ENCODE measurements at regions not wholly inside any gene's neighbourhood (a gene's known extent, or its start where the extent isn't known, plus 50 kb on each side); places are given as distances from the start of the nearest gene placed in this dataset.

- no peaks in the 10 kb centered on the region for H3K4me1 ChIP-seq (ENCODE audit: control insufficient read depth, insufficient read depth, low read length, poor library complexity, severe bottlenecking)
- no CpG with 5 or more reads among the region's 3 CpGs for WGBS, 2 experiments (ENCODE audit: insufficient coverage in 2 of 2)
- H3K4me3 ChIP-seq (ENCODE audit: extremely low read depth, insufficient read depth, low read length, poor library complexity, severe bottlenecking), result no peak overlapping the region
- no peak overlapping the region for H3K27ac ChIP-seq (ENCODE audit: low read depth, low read length, severe bottlenecking)
- H3K36me3 ChIP-seq (ENCODE audit: control insufficient read depth, insufficient read depth, low read length), result no peaks in the 10 kb centered on the region
- H3K9me3 ChIP-seq (ENCODE audit: control insufficient read depth, low read length), result no peaks in the 10 kb centered on the region
These were observed 1347.0 kb upstream of the AGA start for GRCh38 chr4:178789279-178789678.

GRCh38 chr4:178799204-178799603 is 1357.0 kb upstream of the AGA start:
- 57 to 74% methylated on average over 2 of the region's 2 CpGs for WGBS, 2 experiments (ENCODE audit: insufficient coverage in 2 of 2)
- Histone ChIP-seq H3K27ac (ENCODE audit: low read depth, low read length, severe bottlenecking) (no peak overlapping the region), H3K36me3 (ENCODE audit: control insufficient read depth, insufficient read depth, low read length) (no peaks in the 10 kb centered on the region), H3K9me3 (ENCODE audit: control insufficient read depth, low read length) (no peaks in the 10 kb centered on the region), H3K4me3 (ENCODE audit: extremely low read depth, insufficient read depth, low read length, poor library complexity, severe bottlenecking) (no peak overlapping the region), H3K4me1 (ENCODE audit: control insufficient read depth, insufficient read depth, low read length, poor library complexity, severe bottlenecking) (no peaks in the 10 kb centered on the region)

DNA sequence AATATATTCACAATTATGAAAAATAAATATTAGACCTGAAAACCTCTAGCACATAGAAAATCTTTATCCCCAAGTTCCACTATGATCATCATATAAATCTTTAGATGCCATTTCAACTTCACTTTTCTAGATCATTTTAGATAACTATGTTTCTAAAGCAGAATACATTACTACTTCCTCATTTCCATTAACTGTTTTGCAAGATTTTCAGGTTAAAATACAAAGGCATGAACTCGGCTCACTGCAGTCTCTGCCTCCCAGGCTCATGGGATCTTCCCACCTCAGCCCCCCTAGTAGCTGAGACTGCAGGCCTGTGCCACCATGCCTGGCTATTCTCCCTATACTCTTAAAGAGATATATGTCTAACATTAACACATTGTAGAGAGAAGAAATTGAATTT is 1365.9 kb upstream of the AGA start:
- H3K4me1 ChIP-seq (ENCODE audit: control insufficient read depth, insufficient read depth, low read length, poor library complexity, severe bottlenecking), result no peaks in the 10 kb centered on the region
- no peak overlapping the region for H3K27ac ChIP-seq (ENCODE audit: low read depth, low read length, severe bottlenecking)
- H3K4me3 ChIP-seq (ENCODE audit: extremely low read depth, insufficient read depth, low read length, poor library complexity, severe bottlenecking), result no peak overlapping the region
- WGBS, 2 experiments (ENCODE audit: insufficient coverage in 2 of 2), result no CpG with 5 or more reads among the region's 1 CpG
- H3K9me3 ChIP-seq (ENCODE audit: control insufficient read depth, low read length), result no peaks in the 10 kb centered on the region
- no peaks in the 10 kb centered on the region for H3K36me3 ChIP-seq (ENCODE audit: control insufficient read depth, insufficient read depth, low read length)

GRCh38 chr4:178809921-178810320 is 1367.7 kb upstream of the AGA start:
- WGBS, 2 experiments (ENCODE audit: insufficient coverage in 2 of 2), result no CpG with 5 or more reads among the region's 2 CpGs
- Histone ChIP-seq H3K36me3 (ENCODE audit: control insufficient read depth, insufficient read depth, low read length) (no peaks in the 10 kb centered on the region), H3K9me3 (ENCODE audit: control insufficient read depth, low read length) (no peaks in the 10 kb centered on the region), H3K4me1 (ENCODE audit: control insufficient read depth, insufficient read depth, low read length, poor library complexity, severe bottlenecking) (no peaks in the 10 kb centered on the region), H3K27ac (ENCODE audit: low read depth, low read length, severe bottlenecking) (no peak overlapping the region), H3K4me3 (ENCODE audit: extremely low read depth, insufficient read depth, low read length, poor library complexity, severe bottlenecking) (no peak overlapping the region)

GRCh38 chr4:178811356-178811755 is 1369.1 kb upstream of the AGA start:
- Histone ChIP-seq H3K27ac (ENCODE audit: low read depth, low read length, severe bottlenecking) (no peak overlapping the region), H3K9me3 (ENCODE audit: control insufficient read depth, low read length) (no peaks in the 10 kb centered on the region), H3K36me3 (ENCODE audit: control insufficient read depth, insufficient read depth, low read length) (no peaks in the 10 kb centered on the region), H3K4me3 (ENCODE audit: extremely low read depth, insufficient read depth, low read length, poor library complexity, severe bottlenecking) (no peak overlapping the region), H3K4me1 (ENCODE audit: control insufficient read depth, insufficient read depth, low read length, poor library complexity, severe bottlenecking) (no peaks in the 10 kb centered on the region)
- no CpG with 5 or more reads among the region's 2 CpGs for WGBS, 2 experiments (ENCODE audit: insufficient coverage in 2 of 2)

- H3K36me3 ChIP-seq (ENCODE audit: control insufficient read depth, insufficient read depth, low read length), result no peaks in the 10 kb centered on the region
- no peak overlapping the region for H3K4me3 ChIP-seq (ENCODE audit: extremely low read depth, insufficient read depth, low read length, poor library complexity, severe bottlenecking)
- H3K9me3 ChIP-seq (ENCODE audit: control insufficient read depth, low read length), result no peaks in the 10 kb centered on the region
- H3K27ac ChIP-seq (ENCODE audit: low read depth, low read length, severe bottlenecking), result no peak overlapping the region
- H3K4me1 ChIP-seq (ENCODE audit: control insufficient read depth, insufficient read depth, low read length, poor library complexity, severe bottlenecking), result no peaks in the 10 kb centered on the region
- 95 to 97% methylated on average over 17 of the region's 17 CpGs for WGBS, 2 experiments (ENCODE audit: insufficient coverage in 2 of 2)
These were observed 1370.6 kb upstream of the AGA start for GRCh38 chr4:178812866-178813265.

GRCh38 chr4:178814908-178815307 is 1372.7 kb upstream of the AGA start:
- Histone ChIP-seq H3K4me1 (ENCODE audit: control insufficient read depth, insufficient read depth, low read length, poor library complexity, severe bottlenecking) (no peaks in the 10 kb centered on the region), H3K4me3 (ENCODE audit: extremely low read depth, insufficient read depth, low read length, poor library complexity, severe bottlenecking) (no peak overlapping the region), H3K27ac (ENCODE audit: low read depth, low read length, severe bottlenecking) (no peak overlapping the region), H3K9me3 (ENCODE audit: control insufficient read depth, low read length) (no peaks in the 10 kb centered on the region), H3K36me3 (ENCODE audit: control insufficient read depth, insufficient read depth, low read length) (no peaks in the 10 kb centered on the region)
- 80% methylated on average over 1 of the region's 2 CpGs for WGBS, 2 experiments (ENCODE audit: insufficient coverage in 2 of 2)

GRCh38 chr4:178823673-178824295 is 1381.5 kb upstream of the AGA start:
- Histone ChIP-seq H3K4me3 (ENCODE audit: extremely low read depth, insufficient read depth, low read length, poor library complexity, severe bottlenecking) (no peak overlapping the region), H3K9me3 (ENCODE audit: control insufficient read depth, low read length) (no peaks in the 10 kb centered on the region), H3K36me3 (ENCODE audit: control insufficient read depth, insufficient read depth, low read length) (no peaks in the 10 kb centered on the region), H3K4me1 (ENCODE audit: control insufficient read depth, insufficient read depth, low read length, poor library complexity, severe bottlenecking) (no peaks in the 10 kb centered on the region), H3K27ac (ENCODE audit: low read depth, low read length, severe bottlenecking) (no peak overlapping the region)
- WGBS, 2 experiments (ENCODE audit: insufficient coverage in 2 of 2), result 63 to 71% methylated on average over 1 of the region's 2 CpGs

- no CpG with 5 or more reads among the region's 1 CpG for WGBS, 2 experiments (ENCODE audit: insufficient coverage in 2 of 2)
- H3K9me3 ChIP-seq (ENCODE audit: control insufficient read depth, low read length), result no peaks in the 10 kb centered on the region
- no peak overlapping the region for H3K4me3 ChIP-seq (ENCODE audit: extremely low read depth, insufficient read depth, low read length, poor library complexity, severe bottlenecking)
- H3K27ac ChIP-seq (ENCODE audit: low read depth, low read length, severe bottlenecking), result no peak overlapping the region
- no peaks in the 10 kb centered on the region for H3K36me3 ChIP-seq (ENCODE audit: control insufficient read depth, insufficient read depth, low read length)
- H3K4me1 ChIP-seq (ENCODE audit: control insufficient read depth, insufficient read depth, low read length, poor library complexity, severe bottlenecking), result no peaks in the 10 kb centered on the region
These were observed 1394.6 kb upstream of the AGA start for GRCh38 chr4:178836865-178837264.

- no peak overlapping the region for H3K4me3 ChIP-seq (ENCODE audit: extremely low read depth, insufficient read depth, low read length, poor library complexity, severe bottlenecking)
- H3K36me3 ChIP-seq (ENCODE audit: control insufficient read depth, insufficient read depth, low read length), result no peaks in the 10 kb centered on the region
- no peaks in the 10 kb centered on the region for H3K4me1 ChIP-seq (ENCODE audit: control insufficient read depth, insufficient read depth, low read length, poor library complexity, severe bottlenecking)
- no peak overlapping the region for H3K27ac ChIP-seq (ENCODE audit: low read depth, low read length, severe bottlenecking)
- no peaks in the 10 kb centered on the region for H3K9me3 ChIP-seq (ENCODE audit: control insufficient read depth, low read length)
- no CpG with 5 or more reads among the region's 2 CpGs for WGBS, 2 experiments (ENCODE audit: insufficient coverage in 2 of 2)
These were observed 1396.5 kb upstream of the AGA start for GRCh38 chr4:178838776-178839175.

GRCh38 chr4:178856139-178856800 is 1414.0 kb upstream of the AGA start:
- Histone ChIP-seq H3K27ac (ENCODE audit: low read depth, low read length, severe bottlenecking) (no peak overlapping the region), H3K36me3 (ENCODE audit: control insufficient read depth, insufficient read depth, low read length) (no peaks in the 10 kb centered on the region), H3K4me1 (ENCODE audit: control insufficient read depth, insufficient read depth, low read length, poor library complexity, severe bottlenecking) (no peaks in the 10 kb centered on the region), H3K4me3 (ENCODE audit: extremely low read depth, insufficient read depth, low read length, poor library complexity, severe bottlenecking) (no peak overlapping the region), H3K9me3 (ENCODE audit: control insufficient read depth, low read length) (no peaks in the 10 kb centered on the region)
- 43% methylated on average over 1 of the region's 4 CpGs; no CpG with 5 or more reads in 1 of the 2 experiments for WGBS, 2 experiments (ENCODE audit: insufficient coverage in 2 of 2)

Measured in mesodermal cell (in vitro differentiated cells).